ENCODE measurements at regions not wholly inside any gene's neighbourhood (a gene's known extent, or its start where the extent isn't known, plus 50 kb on each side); places are given as distances from the start of the nearest gene placed in this dataset.

DNA sequence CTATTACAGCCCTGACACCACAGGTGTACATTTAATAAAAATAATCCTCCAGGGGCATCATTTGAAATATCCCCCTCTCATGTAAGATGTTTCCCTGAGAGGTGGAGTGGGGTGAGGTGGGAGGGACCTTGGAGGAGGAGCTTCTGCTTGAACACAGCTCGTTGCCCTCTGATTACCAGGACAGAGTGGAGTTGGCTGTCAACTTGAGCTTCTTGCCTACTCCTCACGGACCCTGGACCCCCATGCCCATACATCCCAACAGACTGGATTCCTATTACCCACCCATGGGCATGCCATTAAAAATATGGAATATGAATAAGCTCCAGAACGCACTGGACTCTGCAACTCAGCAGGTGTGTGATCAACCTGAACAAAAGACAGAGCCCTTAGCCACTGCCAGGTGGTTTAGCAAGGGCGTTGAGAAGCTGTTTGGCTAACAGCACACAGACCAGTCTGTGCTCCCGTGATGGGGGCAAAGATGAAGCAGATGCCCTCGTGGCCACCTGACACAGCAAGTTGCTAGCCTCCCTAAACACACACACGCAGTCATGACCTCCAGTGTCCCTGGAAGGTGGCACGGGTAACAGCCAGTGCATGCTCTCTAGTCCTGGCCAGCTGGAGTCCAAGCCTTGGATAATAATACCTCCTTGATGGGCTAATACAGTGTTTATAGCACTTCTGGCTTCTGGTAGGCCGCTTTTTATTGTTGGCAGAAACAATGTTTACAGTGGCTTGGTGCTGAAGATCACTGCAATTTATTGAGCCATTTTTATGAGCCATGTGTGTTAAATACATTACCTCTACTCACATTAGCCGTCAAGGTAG is 155.0 kb downstream of the TOMM20 start:
- TF ChIP-seq ZFP36 (IDR thresholded peaks at IDR 0.05; ENCODE audit: low read depth, low read length, partially characterized antibody) (no peak), CHCHD3 (CRISPR knock-in tag; IDR thresholded peaks at IDR 0.05) (no peak), POLR2AphosphoS5 (IDR thresholded peaks at IDR 0.05; ENCODE audit: control insufficient read depth, insufficient read depth, low read depth, low read length) (no peak), HCFC1 (IDR thresholded peaks at IDR 0.05; ENCODE audit: low read depth, low read length) (no peak), TEAD1 (CRISPR knock-in tag; IDR thresholded peaks at IDR 0.05) (no peak), MAX (CRISPR knock-in tag; IDR thresholded peaks at IDR 0.05) (no peak), TSC22D4 (tag; IDR thresholded peaks at IDR 0.05) (0 out of 2 replicates have a peak, but pooled peaks have one; percentile 8), ZNF609 (CRISPR knock-in tag; IDR thresholded peaks at IDR 0.05; ENCODE audit: borderline replicate concordance) (no peak), L3MBTL2 (IDR thresholded peaks at IDR 0.05) (no peak), ZNF785 (CRISPR knock-in tag; IDR thresholded peaks at IDR 0.05) (no peak)
- TF ChIP-seq, protein P1, sequence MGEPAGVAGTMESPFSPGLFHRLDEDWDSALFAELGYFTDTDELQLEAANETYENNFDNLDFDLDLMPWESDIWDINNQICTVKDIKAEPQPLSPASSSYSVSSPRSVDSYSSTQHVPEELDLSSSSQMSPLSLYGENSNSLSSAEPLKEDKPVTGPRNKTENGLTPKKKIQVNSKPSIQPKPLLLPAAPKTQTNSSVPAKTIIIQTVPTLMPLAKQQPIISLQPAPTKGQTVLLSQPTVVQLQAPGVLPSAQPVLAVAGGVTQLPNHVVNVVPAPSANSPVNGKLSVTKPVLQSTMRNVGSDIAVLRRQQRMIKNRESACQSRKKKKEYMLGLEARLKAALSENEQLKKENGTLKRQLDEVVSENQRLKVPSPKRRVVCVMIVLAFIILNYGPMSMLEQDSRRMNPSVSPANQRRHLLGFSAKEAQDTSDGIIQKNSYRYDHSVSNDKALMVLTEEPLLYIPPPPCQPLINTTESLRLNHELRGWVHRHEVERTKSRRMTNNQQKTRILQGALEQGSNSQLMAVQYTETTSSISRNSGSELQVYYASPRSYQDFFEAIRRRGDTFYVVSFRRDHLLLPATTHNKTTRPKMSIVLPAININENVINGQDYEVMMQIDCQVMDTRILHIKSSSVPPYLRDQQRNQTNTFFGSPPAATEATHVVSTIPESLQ (CRISPR knock-in tag; IDR thresholded peaks at IDR 0.05) = no peak
- TF ChIP-seq, protein P2, sequence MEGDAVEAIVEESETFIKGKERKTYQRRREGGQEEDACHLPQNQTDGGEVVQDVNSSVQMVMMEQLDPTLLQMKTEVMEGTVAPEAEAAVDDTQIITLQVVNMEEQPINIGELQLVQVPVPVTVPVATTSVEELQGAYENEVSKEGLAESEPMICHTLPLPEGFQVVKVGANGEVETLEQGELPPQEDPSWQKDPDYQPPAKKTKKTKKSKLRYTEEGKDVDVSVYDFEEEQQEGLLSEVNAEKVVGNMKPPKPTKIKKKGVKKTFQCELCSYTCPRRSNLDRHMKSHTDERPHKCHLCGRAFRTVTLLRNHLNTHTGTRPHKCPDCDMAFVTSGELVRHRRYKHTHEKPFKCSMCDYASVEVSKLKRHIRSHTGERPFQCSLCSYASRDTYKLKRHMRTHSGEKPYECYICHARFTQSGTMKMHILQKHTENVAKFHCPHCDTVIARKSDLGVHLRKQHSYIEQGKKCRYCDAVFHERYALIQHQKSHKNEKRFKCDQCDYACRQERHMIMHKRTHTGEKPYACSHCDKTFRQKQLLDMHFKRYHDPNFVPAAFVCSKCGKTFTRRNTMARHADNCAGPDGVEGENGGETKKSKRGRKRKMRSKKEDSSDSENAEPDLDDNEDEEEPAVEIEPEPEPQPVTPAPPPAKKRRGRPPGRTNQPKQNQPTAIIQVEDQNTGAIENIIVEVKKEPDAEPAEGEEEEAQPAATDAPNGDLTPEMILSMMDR (IDR thresholded peaks at IDR 0.05 in 2 of 3, conservative IDR thresholded peaks at IDR 0.05 in 1 of 3; ENCODE audit: insufficient read depth in 2 of 3, low read depth in 1 of 3, low read length in 3 of 3) = no peak
- TF ChIP-seq, protein P3, sequence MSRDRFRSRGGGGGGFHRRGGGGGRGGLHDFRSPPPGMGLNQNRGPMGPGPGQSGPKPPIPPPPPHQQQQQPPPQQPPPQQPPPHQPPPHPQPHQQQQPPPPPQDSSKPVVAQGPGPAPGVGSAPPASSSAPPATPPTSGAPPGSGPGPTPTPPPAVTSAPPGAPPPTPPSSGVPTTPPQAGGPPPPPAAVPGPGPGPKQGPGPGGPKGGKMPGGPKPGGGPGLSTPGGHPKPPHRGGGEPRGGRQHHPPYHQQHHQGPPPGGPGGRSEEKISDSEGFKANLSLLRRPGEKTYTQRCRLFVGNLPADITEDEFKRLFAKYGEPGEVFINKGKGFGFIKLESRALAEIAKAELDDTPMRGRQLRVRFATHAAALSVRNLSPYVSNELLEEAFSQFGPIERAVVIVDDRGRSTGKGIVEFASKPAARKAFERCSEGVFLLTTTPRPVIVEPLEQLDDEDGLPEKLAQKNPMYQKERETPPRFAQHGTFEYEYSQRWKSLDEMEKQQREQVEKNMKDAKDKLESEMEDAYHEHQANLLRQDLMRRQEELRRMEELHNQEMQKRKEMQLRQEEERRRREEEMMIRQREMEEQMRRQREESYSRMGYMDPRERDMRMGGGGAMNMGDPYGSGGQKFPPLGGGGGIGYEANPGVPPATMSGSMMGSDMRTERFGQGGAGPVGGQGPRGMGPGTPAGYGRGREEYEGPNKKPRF (IDR thresholded peaks at IDR 0.05; ENCODE audit: low read depth, low read length) = no peak

Data from K562 (cell line).